Esophagus squamous epithelium (tissue), 4 donors: ENCODE measurements at regions not wholly inside any gene's neighbourhood (a gene's known extent, or its start where the extent isn't known, plus 50 kb on each side); places are given as distances from the start of the nearest gene placed in this dataset.

Experiments
- CTCF ChIP-seq, 6 experiments: fragments of 450-650 bp in 4 of 6; fragments of 200-600 bp in 2 of 6; sonication (generic) in 2 of 6; IDR thresholded peaks; one replicate each; pipeline ENCODE4 v1.5.1; 2016 to 2019; ENCODE audit warnings: antibody characterized with exemption in 6 of 6, mild to moderate bottlenecking in 4 of 6, moderate library complexity in 4 of 6
- POLR2A ChIP-seq, 4 donors: fragments of 450-650 bp; IDR thresholded peaks; one replicate each; pipeline ENCODE4 v1.6.1; 2017; ENCODE audit warnings: antibody characterized with exemption in 4 of 4, mild to moderate bottlenecking in 4 of 4, moderate library complexity in 3 of 4

- no peak for TF ChIP-seq CTCF (IDR thresholded peaks at IDR 0.05)
- TF ChIP-seq POLR2A (IDR thresholded peaks at IDR 0.05) = no peak
Measured at GRCh38 chr3:187880851-187881250, 135.6 kb upstream of the BCL6 start.
